GM13976 (cell line): ENCODE measurements at regions not wholly inside any gene's neighbourhood (a gene's known extent, or its start where the extent isn't known, plus 50 kb on each side); places are given as distances from the start of the nearest gene placed in this dataset.

Experiments used
- DNase-seq: peaks from one replicate; pipeline ENCODE4 v3.0.0; 2012; ENCODE audit warnings: low spot score
- CTCF ChIP-seq: IDR thresholded peaks from 2 replicates; pipeline ENCODE4 v1.5.1; 2012; ENCODE audit warnings: borderline replicate concordance, mild to moderate bottlenecking; ENCODE audit not compliant: insufficient read depth; ENCODE audit errors: extremely low read depth, missing control alignments, control extremely low read depth
- in situ Hi-C: fragments of 300-500 bp; cut with MboI; formaldehyde crosslinking; loops from one replicate; pipeline ENCODE4 v1.12.0; 2022; ENCODE audit warnings: low sequenced_read_pairs, mixed read lengths, inconsistent platforms; ENCODE audit not compliant: unreplicated experiment

GRCh38 chrX:10966057-10966456 lies 145.1 kb upstream of the HCCS start:
- DNase-seq = no peak
- in situ Hi-C loops = no loop called here
- no peak for TF ChIP-seq CTCF

- in situ Hi-C loops = no loop called here
- no peak for DNase-seq
- TF ChIP-seq CTCF = no peak
Measured at GRCh38 chrX:10971176-10971575, 140.0 kb upstream of the HCCS start.

- in situ Hi-C loops = no loop called here
- DNase-seq = no peak
- no peak for TF ChIP-seq CTCF
Measured at GRCh38 chrX:10971759-10972158, 139.4 kb upstream of the HCCS start.

GRCh38 chrX:10972706-10973105 lies 138.4 kb upstream of the HCCS start:
- in situ Hi-C loops = no loop called here
- TF ChIP-seq CTCF = no peak
- no peak for DNase-seq

GRCh38 chrX:10974920-10975319 lies 136.2 kb upstream of the HCCS start:
- no peak for DNase-seq
- in situ Hi-C loops = no loop called here
- TF ChIP-seq CTCF = no peak

- DNase-seq = no peak
- in situ Hi-C loops = no loop called here
- TF ChIP-seq CTCF = no peak
Measured at GRCh38 chrX:10979956-10980355, 131.2 kb upstream of the HCCS start.

GRCh38 chrX:10981506-10981905 lies 129.6 kb upstream of the HCCS start:
- no peak for DNase-seq
- no peak for TF ChIP-seq CTCF
- in situ Hi-C loops = no loop called here
